ENCODE measurements at regions not wholly inside any gene's neighbourhood (a gene's known extent, or its start where the extent isn't known, plus 50 kb on each side); places are given as distances from the start of the nearest gene placed in this dataset.

DNA sequence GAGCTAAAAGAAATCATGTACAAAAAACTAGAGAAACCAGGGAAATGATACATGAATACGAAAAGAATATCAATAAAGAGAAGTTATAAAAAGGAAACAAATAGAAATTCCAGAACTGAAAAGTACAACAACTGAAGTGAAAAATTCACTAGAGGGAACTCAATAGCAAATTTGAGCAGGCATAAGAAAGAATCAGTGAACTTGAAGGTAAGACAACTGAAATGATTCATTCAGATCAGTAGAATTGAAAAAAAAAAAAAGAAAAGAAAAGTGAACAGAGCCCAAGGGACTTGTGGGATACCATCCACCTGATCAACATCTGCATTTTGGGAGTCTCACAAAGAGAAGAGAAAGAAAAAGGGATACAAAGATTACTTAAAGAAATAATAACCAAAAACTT, 78.3 kb downstream of the HHEX start:
- DNase-seq, result no peak
- Histone ChIP-seq H3K27me3 (ENCODE audit: control insufficient read depth, insufficient read depth, low read length) (no peaks in the 10 kb centered on the region), H3K4me3 (ENCODE audit: insufficient read depth, low read depth, low read length) (no peak overlapping the region), H3K36me3 (replicated peaks; ENCODE audit: control insufficient read depth, insufficient read depth, low read length) (no peaks in the 10 kb centered on the region)

DNA sequence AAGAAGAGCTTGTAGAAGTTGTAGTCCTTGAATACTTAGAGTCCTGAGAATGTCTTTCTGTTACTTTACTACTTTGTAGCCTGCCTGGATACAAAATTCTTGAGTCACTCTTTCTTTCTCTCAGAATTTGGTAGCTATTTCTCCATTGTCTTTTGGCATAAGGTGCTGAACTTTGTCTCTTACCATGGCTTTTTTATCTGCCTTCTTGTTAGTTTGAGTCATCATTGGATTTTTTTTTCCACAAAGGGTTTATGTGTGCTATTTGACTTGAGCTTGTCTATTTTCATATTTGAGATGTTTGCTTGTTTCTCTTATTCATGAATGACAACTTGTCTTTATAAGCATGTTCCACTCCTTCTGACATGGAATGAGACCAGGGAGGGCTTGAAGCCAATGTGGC, 74.5 kb upstream of the EXOC6 start:
- H3K27me3 ChIP-seq (ENCODE audit: control insufficient read depth, insufficient read depth, low read length), result no peaks in the 10 kb centered on the region
- no peak for DNase-seq
- H3K36me3 ChIP-seq (replicated peaks; ENCODE audit: control insufficient read depth, insufficient read depth, low read length), result no peaks in the 10 kb centered on the region
- H3K4me3 ChIP-seq (ENCODE audit: insufficient read depth, low read depth, low read length), result no peak overlapping the region

DNA sequence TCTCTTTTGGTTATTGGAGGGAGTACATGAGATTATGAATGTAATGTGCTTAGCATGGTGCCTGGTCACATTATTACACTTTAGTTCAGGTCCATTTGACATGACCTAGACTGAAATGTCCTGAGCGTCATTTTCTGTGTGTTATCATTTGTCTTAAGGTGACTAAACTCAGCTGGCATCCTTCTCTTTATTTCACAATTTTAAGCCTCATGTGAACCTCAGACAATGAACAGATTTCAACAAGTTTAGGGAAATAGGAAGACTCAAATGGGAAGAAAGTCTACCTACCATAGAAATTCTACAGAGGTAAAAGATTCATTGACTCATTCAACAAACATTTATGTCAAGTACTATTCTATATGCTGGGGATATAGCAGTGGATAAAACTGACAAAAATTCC, 70.2 kb upstream of the EXOC6 start:
- no peak overlapping the region for H3K4me3 ChIP-seq (ENCODE audit: insufficient read depth, low read depth, low read length)
- no peak for DNase-seq
- H3K27me3 ChIP-seq (ENCODE audit: control insufficient read depth, insufficient read depth, low read length), result no peaks in the 10 kb centered on the region
- no peaks in the 10 kb centered on the region for H3K36me3 ChIP-seq (replicated peaks; ENCODE audit: control insufficient read depth, insufficient read depth, low read length)

- H3K4me3 ChIP-seq (ENCODE audit: insufficient read depth, low read depth, low read length), result no peak overlapping the region
- H3K27me3 ChIP-seq (ENCODE audit: control insufficient read depth, insufficient read depth, low read length), result no peaks in the 10 kb centered on the region
- no peak for DNase-seq
- no peaks in the 10 kb centered on the region for H3K36me3 ChIP-seq (replicated peaks; ENCODE audit: control insufficient read depth, insufficient read depth, low read length)
Measured at GRCh38 chr10:92785118-92785517, 63.2 kb upstream of the EXOC6 start.

GRCh38 chr10:92787557-92788152, 60.7 kb upstream of the EXOC6 start:
- Histone ChIP-seq H3K27me3 (ENCODE audit: control insufficient read depth, insufficient read depth, low read length) (no peaks in the 10 kb centered on the region), H3K4me3 (ENCODE audit: insufficient read depth, low read depth, low read length) (no peak overlapping the region), H3K36me3 (replicated peaks; ENCODE audit: control insufficient read depth, insufficient read depth, low read length) (no peaks in the 10 kb centered on the region)
- peak; percentile 51 for DNase-seq

DNA sequence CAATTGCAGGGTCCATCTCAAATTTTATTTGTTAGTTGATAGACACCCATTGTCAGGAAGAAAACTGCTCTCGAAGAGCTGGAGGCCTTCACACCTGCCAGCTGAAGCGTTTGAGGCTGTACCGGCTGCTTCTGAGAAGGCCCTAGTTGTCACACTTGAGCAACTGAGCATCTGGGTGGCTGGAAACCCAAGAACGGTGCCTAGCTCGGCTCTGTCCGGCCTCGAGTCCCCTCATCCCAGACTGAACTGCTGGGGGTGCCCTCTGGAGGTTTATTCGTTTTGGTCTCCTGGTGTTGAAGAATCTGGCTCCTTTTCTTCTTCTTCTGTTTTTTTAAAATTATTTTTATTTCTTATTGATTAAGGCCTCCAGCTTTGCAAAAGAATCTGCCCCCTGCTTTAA, 59.3 kb upstream of the EXOC6 start:
- no peak for DNase-seq
- Histone ChIP-seq H3K27me3 (ENCODE audit: control insufficient read depth, insufficient read depth, low read length) (no peaks in the 10 kb centered on the region), H3K4me3 (ENCODE audit: insufficient read depth, low read depth, low read length) (no peak overlapping the region), H3K36me3 (replicated peaks; ENCODE audit: control insufficient read depth, insufficient read depth, low read length) (no peaks in the 10 kb centered on the region)

- no peak for DNase-seq
- no peak overlapping the region for H3K4me3 ChIP-seq (ENCODE audit: insufficient read depth, low read depth, low read length)
- no peaks in the 10 kb centered on the region for H3K27me3 ChIP-seq (ENCODE audit: control insufficient read depth, insufficient read depth, low read length)
- no peaks in the 10 kb centered on the region for H3K36me3 ChIP-seq (replicated peaks; ENCODE audit: control insufficient read depth, insufficient read depth, low read length)
Measured at GRCh38 chr10:92789786-92790185, 58.5 kb upstream of the EXOC6 start.

DNA sequence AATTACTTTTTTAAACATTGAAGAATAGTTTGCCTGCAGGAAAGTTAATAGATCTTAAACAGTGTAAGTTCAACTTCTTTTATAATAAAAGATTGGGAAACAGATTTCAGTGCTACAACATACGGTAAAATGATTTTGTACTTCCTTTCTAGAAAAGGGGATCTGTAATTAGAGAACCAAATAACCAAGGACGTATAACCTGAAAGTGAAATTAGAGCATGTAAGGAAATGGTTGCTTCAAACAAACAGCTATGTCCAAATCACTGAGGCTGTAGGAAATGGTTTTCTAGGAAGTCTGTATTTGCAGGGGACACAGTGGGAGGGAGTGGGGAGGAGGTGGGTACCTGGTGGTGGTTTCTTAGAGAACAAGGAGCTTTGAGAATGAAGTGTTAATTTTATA, 57.9 kb upstream of the EXOC6 start:
- H3K27me3 ChIP-seq (ENCODE audit: control insufficient read depth, insufficient read depth, low read length), result no peaks in the 10 kb centered on the region
- no peaks in the 10 kb centered on the region for H3K36me3 ChIP-seq (replicated peaks; ENCODE audit: control insufficient read depth, insufficient read depth, low read length)
- no peak overlapping the region for H3K4me3 ChIP-seq (ENCODE audit: insufficient read depth, low read depth, low read length)
- DNase-seq, result no peak

GRCh38 chr10:92792661-92793060, 55.7 kb upstream of the EXOC6 start:
- no peaks in the 10 kb centered on the region for H3K27me3 ChIP-seq (ENCODE audit: control insufficient read depth, insufficient read depth, low read length)
- DNase-seq, result no peak
- H3K4me3 ChIP-seq (ENCODE audit: insufficient read depth, low read depth, low read length), result no peak overlapping the region
- no peaks in the 10 kb centered on the region for H3K36me3 ChIP-seq (replicated peaks; ENCODE audit: control insufficient read depth, insufficient read depth, low read length)
